ENCODE measurements at regions not wholly inside any gene's neighbourhood (a gene's known extent, or its start where the extent isn't known, plus 50 kb on each side); places are given as distances from the start of the nearest gene placed in this dataset.
A peak's percentile ranks its signal among the peaks of the same experiment; 100 is the strongest.

GRCh38 chr16:86063760-86064405, 164.9 kb downstream of the IRF8 start:
- no peak for DNase-seq

- DNase-seq: no peak
Measured at GRCh38 chr16:86064431-86065250, 165.7 kb downstream of the IRF8 start.

GRCh38 chr16:86065711-86066110, 166.7 kb downstream of the IRF8 start:
- no peak for DNase-seq

GRCh38 chr16:86066811-86067210, 167.8 kb downstream of the IRF8 start:
- DNase-seq: no peak

- no peak for DNase-seq
Measured at GRCh38 chr16:86067516-86067915, 168.6 kb downstream of the IRF8 start.

GRCh38 chr16:86067936-86068335, 169.0 kb downstream of the IRF8 start:
- no peak for DNase-seq

GRCh38 chr16:86068722-86069121, 169.8 kb downstream of the IRF8 start:
- DNase-seq: no peak

- DNase-seq: no peak
Measured at GRCh38 chr16:86069736-86070298, 170.9 kb downstream of the IRF8 start.

- DNase-seq: no peak
Measured at GRCh38 chr16:86070484-86070883, 171.5 kb downstream of the IRF8 start.

GRCh38 chr16:86070971-86071370, 172.0 kb downstream of the IRF8 start:
- DNase-seq: no peak

GRCh38 chr16:86071611-86072240, 172.8 kb downstream of the IRF8 start:
- no peak for DNase-seq

GRCh38 chr16:86072328-86073102, 173.6 kb downstream of the IRF8 start:
- DNase-seq: peak; percentile 23

GRCh38 chr16:86073103-86073625, 174.2 kb downstream of the IRF8 start:
- DNase-seq: no peak

- no peak for DNase-seq
Measured at GRCh38 chr16:86073763-86074493, 175.0 kb downstream of the IRF8 start.

- DNase-seq: no peak
Measured at GRCh38 chr16:86074651-86075487, 175.9 kb downstream of the IRF8 start.

- no peak for DNase-seq
Measured at GRCh38 chr16:86075488-86075785, 176.5 kb downstream of the IRF8 start.

GRCh38 chr16:86075839-86076440, 177.0 kb downstream of the IRF8 start:
- no peak for DNase-seq

GRCh38 chr16:86076606-86077005, 177.6 kb downstream of the IRF8 start:
- DNase-seq: no peak

GRCh38 chr16:86077243-86077940, 178.4 kb downstream of the IRF8 start:
- DNase-seq: no peak

- no peak for DNase-seq
Measured at GRCh38 chr16:86078121-86078600, 179.2 kb downstream of the IRF8 start.

Measured in CD4-positive, alpha-beta T cell treated with Interleukin-21 for 1 hour (primary cell).